Hematopoietic multipotent progenitor cell treated with erythropoietin and hydrocortisone succinate and interleukin-3 and kit ligand, for 4 days (in vitro differentiated cells): ENCODE measurements at regions not wholly inside any gene's neighbourhood (a gene's known extent, or its start where the extent isn't known, plus 50 kb on each side); places are given as distances from the start of the nearest gene placed in this dataset.
A peak's percentile ranks its signal among the peaks of the same experiment; 100 is the strongest.
"Not testable (repeated sequence)": the region's sequence is repeated elsewhere in the genome, so short reads cannot be mapped to it uniquely, and the experiment has no call there.

Experiments used
- DNase-seq: peaks from one replicate; pipeline ENCODE4 v3.0.0-alpha.2; 2015

DNA sequence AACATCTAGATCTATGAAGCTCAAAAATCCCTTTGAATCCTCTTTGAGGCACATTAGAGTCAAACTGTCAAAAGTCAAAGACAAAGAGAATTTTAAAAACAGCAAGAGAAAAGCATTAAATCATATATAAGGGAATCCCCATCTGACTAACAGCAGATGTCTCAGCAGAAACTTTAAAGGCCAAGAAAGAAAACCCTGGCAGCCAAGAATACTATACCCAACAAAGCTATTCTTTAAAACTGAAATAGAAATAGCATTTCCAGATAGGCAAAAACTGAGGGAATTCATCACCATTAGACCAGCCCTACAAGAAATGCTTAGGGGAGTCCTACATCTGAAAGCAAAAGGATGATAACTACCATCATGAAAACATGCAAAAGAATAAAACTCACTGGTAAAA lies 211.2 kb upstream of the PDZRN3 start:
- DNase-seq = no peak

DNA sequence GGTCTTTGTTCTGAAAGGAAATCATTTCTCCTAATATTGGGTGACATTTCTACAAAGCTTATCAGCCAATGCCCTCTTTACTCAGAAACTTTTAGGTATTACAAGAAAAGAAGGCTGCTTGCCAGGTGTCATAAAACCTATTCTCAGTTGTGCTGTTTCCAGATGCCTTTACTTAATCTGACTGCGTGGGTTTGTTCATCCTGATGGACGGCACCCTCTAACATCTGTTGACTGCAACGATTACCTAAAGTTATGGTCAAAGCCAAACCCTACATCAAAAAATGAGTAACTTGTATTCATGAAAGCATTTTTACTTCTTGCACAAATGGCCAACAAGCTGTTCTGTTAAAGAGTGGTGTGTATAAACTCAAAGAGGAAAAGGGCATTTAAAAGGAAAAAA lies 207.7 kb upstream of the PDZRN3 start:
- DNase-seq = no peak

DNA sequence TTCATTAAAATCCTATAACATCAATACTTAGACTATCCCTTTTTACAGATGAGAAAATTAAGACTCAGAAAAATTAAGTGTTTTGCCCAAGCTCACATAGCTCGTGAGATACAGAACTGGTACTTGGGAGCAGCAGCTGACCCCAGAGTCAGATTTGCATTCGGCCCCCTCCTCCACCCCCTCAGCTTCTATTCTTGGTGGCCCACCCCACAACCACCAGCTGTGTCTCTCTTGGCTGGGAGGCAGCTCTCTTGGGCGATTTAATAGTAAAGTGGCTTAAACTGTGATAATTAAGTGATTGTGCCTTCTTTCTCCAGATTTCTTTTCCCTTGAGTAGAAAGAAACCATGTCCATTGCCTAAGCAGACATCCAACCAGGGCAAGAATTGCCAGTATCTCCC lies 203.6 kb upstream of the PDZRN3 start:
- DNase-seq = no peak

DNA sequence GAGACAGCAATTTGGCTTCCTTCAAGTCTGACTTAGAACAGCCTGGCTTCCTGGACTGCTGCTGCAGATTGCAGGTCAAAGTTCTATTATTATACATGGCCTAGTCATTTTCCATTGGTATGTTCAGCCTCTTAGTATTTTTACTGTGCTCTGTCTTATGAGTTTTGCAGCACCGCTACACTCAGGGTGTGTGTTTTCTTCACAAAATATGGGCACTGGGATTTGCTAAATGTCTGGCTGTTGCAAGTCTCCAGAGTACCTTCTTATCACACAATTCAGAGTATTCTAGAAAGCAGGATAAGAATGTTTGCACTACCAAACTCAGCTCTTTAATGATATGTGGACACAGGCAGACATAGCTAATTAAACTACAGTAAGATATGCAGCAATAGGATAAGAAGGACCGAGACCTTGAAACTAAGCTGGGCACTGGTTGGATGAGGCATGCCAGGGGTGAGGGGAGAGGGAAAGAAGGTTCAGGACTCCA lies 203.0 kb upstream of the PDZRN3 start:
- DNase-seq = no peak

DNA sequence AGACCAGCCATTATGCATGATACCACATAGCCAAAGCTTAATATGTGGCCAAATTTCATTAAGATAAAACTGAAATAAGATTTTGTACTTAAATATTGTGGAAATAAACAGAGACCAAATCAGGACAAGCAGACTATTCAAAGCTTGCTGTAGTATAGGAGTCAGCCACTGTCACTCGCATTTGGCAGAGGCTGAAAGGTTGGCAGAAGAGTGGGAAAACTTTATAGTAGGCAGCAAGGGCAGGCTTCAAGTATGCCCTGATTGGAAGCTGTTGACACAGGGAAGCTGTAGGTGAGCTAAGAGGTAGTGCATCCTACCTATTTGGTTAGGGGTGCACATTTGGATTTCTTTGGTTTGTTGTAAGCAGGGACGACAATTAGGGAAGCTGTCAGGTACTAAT lies 202.5 kb upstream of the PDZRN3 start:
- DNase-seq = no peak

DNA sequence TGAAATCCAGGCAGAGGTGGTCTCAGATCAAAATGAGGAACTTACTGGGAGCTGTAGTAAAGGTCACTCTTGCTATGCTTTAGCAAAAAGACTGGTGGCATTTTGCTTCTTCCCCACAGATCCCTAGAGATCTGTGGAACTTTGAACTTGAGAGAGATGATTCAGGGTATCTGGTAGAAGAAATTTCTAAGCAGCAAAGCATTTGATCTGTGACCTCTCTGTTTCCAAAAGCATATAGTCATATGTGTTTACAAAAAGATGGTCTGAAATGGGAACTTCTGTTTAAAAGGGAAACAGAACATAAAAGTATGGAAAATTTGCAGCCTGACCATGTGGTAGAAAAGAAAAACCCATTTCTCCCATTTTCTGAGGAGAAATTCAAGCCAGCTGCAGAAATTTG lies 196.2 kb upstream of the PDZRN3 start:
- DNase-seq = not testable (repeated sequence)

DNA sequence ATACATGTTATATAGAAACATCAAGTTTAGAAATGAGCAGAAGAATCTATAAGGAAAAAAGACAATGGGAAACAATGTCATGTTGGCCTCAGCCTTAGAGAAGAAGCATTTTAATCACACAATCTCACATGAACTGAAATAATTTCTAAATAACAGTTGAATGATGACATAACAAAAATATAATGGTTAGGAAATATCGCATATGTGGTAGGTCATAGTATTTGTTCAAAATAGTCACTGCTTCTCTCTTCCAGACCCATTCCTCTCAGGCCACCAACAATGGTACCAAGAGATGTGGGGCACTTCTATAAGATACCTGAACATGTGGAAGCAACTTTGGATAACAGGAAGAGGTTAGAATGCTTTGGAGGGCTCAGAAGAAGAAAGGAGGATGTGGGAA lies 195.7 kb upstream of the PDZRN3 start:
- no peak for DNase-seq

DNA sequence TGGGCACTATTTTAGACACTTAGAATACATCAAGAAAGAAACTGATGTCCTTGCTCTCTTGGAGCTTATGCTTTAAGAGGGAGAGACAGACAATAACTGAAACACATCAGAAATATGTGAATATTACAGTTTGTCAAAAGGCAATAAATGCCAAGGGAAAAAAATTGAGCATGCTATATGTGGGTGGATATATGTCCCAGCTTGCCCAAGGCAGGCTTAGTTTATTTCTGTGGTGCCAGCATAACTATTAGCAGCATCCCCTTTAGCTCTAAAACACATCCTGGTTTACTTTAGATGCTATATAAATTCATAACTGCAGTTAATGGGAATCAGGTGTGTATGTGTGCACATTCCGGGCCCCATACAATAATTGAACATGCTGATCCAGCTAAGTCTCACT lies 191.2 kb upstream of the PDZRN3 start:
- no peak for DNase-seq

DNA sequence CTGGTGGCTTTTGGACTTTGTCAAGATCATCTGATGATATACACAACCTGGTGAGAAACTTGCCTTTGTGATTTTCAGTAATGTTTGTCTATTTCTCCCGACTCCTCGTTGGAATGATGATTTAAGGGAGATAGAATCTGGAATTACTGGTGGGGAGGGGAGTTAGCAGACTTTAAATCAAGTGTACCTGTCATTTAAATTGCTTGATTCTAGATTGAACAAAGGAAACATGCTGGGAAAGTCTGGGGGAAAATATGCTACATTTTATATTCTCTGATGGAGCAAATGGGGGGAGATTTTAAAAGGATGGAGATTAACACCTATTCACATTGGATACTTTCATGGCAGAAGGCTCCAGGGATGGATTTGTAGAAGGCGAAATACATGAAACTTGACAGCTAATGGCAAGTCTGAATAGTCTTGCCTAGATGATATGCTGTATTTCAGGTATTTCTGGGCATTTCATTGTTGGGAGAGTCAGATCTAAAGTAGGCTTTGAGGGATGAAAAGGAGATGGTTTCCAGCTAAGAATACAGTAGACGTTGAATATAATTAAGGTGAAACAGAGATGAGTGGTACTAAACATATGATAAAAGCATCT lies 189.1 kb upstream of the PDZRN3 start:
- no peak for DNase-seq

DNA sequence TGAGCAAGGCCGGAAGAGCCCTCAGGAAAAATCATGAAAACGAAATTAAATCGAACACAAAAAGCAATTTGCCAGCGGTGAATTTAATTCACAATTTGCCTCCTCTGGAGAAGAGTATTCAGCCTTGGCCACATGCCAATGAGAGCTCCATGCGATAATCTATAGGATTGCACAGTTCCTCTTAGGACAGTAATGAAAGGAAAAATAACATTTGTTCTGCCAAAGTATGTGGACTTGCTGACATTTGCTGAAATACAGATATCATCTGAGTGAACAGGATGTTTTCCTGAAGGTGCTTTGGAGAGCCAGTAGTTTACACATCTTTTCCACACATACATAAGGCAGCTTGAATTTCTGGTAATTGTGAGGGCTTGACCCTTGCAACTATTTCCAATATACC lies 188.6 kb upstream of the PDZRN3 start:
- peak; percentile 1 for DNase-seq

DNA sequence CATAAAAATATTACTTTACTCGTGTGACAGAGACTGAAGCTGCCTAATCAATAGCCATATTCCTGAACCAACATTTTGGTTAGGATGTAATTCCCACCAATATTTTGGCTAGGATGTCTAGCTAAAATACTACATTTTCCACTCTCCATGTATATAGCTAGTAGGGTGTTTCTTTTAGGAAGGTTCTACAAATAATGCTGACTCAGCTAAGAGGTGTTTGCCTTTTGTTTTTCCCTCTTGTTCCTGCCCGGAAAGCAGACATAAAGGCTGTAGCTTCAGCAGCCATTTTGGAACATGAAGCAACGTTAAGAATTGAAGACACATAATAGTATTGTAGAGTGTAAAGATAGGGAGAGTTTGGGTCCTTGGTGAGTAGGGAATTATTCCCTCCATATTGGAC lies 187.3 kb upstream of the PDZRN3 start:
- no peak for DNase-seq

DNA sequence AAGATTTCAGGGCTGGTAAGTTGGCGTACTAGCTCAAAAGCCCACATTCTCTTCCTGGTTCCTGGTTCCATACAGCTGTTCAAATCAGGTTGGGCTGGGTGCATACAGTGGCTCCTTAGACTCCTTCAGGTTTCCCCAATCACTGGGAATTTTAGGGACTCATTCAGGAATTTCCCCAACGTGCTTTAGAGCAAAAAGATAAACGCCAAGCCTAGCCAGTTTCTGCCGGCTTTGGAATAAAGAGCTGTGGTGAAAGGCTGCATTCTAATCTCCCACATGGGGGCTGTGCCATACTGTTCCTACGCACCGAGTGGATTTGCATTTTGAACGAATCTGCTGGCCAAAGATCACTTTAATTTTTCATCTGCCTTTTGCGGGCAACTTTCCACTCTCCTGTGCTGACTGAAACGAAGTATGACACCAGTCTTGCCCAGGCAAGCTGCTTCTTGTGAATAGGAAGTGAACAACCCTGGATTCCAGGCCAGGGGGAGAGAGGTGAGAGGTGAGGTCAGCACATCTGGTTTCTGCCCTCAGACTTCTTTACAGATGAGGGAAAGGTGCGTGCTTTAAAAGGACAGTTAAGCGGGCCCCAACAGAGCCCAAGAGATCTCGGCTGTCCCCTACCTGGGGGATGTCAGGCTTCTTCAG lies 184.2 kb upstream of the PDZRN3 start:
- no peak for DNase-seq

DNA sequence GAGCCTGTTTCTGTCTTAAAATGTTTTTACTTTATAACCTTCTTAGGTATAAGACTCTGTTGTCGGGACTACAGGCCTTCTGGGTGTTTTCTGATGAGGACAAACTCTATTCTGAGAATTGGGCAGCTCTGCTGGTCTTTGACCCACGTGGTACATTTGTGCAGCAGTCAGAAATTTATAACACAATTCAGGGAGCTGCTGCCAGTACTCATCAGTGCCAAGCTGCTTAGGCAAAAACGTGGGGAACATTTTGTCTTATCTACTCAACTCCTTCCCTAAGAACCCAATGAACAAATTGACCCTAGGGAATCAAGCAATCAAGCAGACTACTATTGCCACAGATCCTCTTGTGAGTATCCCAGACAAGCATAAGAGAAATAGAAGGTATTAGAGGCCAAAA lies 180.7 kb upstream of the PDZRN3 start:
- no peak for DNase-seq

DNA sequence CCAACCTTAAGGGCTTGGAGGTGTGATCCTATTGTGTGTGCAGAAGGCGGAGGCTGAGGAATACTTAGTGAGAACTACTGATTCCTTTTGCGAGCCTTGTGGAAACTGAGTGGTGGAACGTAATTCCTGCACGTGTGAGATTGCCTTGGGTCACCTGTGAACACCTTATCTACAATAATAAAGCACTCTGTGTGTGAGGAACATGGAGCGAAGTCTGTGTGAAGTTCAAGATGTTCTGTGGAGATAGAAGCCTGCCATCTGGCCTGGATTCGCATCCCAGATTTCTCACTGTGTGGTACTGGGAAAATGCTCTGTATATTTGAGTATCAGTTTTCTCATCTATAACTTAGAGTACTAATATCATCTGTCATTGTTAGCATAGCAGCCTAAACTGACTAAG lies 179.5 kb upstream of the PDZRN3 start:
- no peak for DNase-seq

DNA sequence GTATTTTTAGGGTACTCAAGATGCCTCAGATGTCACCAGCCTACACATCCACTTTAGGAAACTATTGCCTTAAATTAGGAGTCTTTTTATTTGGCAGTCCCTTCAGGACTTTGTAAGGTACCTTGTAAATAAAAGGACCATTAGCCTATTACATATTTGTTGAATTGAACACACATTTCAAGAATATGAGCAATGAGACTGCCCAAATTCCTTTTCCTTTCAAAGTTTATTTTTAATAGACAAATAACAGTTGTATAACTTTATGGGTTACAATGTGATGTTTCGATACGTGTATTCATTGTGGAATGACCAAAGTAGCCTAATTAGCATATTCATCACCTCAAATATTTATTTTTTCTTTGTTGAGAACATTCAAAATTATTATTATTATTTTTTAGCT lies 176.7 kb upstream of the PDZRN3 start:
- no peak for DNase-seq

DNA sequence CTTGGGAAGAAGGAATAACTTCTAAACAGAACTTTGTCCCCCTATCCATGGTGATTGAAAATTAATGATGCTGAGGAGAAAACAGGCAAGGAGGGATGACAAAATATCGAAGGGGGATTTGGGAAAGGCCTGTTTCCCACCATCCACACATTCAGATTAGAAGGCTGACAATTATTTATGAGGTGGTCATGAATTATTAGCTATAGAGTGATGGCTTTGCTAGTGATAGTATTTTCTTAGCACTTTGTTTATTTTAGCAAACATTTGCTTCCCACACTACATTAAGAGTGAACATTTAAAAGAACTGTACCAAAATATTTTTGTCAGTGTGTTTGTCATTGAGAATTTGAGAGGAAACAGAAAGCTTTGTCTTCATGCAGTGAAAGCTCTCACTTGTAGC lies 172.6 kb upstream of the PDZRN3 start:
- no peak for DNase-seq

DNA sequence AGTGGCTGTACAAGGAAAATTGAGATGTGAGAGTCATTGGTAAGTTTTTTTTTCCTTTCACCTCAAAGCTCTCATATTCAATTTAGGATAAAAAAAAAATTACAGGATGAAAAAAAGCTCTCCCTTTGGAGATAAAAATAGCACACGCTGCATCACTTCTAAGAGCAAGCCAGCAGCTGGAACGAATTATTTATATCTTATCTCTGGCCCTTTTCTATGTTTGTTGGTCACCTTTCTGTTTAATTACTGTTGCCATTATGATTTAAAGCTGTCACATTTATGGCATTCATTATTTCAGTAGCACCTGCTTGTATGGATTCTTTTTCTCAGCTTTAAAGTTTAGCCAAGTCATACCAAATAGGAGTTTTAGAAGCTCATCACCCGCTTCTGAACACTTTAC lies 171.6 kb upstream of the PDZRN3 start:
- DNase-seq = no peak

DNA sequence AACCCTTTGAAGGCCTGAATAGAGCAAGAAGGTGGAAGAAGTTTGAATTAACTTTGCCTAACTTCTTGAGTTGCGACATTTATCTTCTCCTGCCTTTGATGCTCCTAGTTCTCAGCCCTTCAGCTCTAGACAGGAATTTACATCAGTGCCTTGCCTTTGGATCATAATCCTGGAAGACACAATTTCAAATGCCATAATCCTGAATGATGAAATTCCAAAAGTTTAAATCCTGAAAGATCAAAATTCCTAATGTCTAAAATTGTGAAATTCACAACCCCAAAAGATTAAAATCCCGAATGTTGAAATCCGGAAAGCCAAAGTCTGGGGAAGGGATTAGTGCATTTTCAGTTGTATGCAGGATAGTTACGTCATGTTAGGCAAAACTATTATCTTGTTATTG lies 166.6 kb upstream of the PDZRN3 start:
- no peak for DNase-seq

DNA sequence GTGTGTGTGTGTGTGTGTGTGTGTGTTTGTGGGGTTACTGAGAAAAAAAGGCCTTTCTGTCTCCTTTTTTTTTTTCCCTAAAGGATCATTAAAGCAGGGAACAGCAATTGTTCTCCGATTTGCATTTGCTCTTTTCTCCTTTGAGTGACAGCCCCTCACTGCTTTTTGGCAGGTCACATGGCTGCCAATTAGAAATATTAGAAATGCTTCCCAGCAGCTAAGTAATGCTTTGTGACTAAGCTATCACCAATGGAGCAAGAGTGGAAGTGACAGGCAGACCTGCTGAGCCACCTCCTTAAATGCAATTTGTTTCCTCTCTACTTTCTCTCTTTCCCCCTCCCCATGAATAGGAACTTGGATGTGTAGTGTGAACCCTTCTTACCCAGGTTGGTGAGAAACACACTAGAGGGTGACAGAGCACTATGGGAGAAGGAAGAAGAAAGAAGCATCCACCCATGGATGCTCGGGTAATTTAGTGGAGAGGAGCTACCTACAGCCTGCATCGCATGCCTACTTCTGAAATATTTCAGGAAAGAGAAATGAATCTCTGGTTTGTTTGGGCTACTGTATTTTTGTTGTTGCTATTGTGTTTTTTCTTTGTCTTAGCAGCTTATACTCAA lies 165.2 kb upstream of the PDZRN3 start:
- no peak for DNase-seq

DNA sequence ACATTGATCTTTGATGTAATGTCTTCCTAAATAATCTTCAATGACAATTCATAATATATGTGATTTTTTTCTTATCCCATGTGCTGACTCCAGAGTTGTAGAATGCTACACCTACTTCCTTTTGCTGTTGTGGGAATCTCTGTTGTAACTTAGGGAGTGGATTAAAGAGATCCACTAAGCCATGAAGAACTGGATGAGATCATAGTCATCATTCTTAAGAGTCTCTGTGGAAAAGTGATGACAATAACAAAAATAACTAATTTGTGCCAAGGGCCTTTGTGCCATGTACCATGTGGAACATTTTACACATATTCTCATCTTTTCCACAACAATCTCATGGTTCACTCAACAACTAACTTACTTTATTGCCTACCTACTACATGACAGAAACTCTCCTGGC lies 162.9 kb upstream of the PDZRN3 start:
- no peak for DNase-seq

DNA sequence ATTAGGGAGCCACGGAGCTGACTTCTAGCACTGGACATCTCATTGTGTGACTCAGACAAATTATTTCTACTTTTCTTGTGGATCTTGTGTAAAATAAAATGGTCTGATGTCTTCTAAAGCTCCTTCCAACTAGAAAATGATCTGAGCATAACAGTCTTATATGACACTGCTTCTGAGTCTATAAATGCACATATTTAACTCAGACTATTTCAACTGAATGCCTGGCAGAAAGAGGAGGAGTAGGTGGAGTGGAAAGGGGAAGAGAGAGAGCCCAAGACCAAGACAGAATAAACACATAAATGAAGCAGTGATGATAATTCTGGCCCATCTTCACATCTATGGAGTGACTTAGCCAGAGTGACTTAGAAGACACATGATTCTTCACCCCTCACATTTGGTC lies 162.3 kb upstream of the PDZRN3 start:
- no peak for DNase-seq

DNA sequence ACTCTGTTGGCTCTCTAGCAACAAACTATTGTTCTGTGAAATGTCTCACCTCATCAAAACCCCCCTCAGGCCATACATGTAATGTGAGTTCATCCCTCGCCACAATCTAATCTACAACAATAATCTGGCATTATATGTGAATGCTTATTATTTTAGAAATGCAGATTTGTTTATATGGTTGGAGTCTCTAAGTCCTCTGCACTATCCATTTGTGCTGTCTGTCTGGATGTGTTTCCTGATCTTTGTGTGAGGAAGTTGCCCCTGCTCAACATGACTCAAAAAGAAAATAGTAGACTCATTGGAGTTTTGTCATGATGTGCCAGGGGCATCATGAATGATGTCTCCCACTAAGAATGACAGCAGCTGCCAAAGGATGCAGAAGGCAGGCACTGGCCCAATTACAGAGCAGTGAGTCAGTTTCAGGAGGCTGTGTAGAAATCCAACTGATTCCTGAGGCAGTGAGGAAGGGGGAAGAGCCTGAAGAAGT lies 161.6 kb upstream of the PDZRN3 start:
- DNase-seq = no peak

DNA sequence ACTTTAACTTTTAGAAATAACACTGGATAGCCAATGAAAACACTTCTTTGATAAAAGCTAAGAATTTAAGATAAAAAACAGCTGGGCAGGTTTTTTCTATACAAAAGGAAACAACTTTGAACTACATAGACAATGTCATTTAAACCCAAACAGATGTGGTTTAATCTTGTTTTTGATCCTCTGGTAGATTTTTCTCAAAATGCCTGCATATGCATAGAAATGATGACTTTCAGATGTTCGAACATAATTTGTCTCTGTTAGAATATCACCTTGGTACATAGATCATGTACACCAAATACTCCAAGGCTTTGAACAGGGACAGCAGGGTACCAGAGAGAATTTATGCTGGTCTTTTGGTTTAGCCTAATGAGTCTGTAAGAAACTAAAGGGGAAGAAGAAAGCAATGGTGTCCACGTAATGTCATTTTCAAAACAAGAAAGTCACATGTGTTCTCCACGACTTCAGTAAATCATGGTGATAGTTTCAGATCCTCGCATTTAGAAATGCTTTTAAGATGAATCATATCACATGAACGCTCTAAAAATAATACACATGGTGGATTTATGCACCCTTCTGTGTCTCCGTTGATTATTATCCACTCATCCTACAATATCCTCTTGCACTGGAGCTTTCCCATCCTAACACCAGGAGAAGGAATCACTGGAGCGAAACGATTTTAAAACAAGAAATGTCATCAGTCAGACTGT lies 160.1 kb upstream of the PDZRN3 start:
- DNase-seq = no peak

DNA sequence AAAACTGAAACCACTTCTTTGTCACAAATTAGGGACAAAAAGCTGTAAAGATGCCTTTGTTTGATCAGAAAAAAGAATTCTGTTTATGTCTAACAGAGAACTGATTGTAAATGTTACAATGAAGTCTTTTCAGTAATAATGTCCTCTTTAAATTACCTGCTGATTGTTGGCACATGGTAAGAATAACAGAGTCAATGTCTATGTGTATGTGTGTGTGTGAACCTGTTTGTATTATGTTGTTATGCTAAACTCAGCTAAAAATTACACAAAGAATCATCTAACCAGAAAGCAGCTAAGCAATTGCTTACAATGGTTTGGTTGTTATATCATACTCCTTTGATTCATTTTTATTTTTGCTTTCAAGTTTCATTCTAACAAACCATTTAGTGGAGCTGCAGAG lies 159.1 kb upstream of the PDZRN3 start:
- DNase-seq = no peak
